Coronary artery (tissue), 2 donors: ENCODE measurements at regions not wholly inside any gene's neighbourhood (a gene's known extent, or its start where the extent isn't known, plus 50 kb on each side); places are given as distances from the start of the nearest gene placed in this dataset.

ENCODE experiments used
- DNase-seq: peaks from one replicate; pipeline ENCODE4 v3.0.0-alpha.2; 2017; ENCODE audit warnings: low spot score
- H3K27ac ChIP-seq, 2 donors: fragments of 200-600 bp; sonication (generic); one replicate each; pipeline ENCODE4 v1.5.1; 2016 to 2019
- H3K4me3 ChIP-seq: fragments of 200-600 bp; sonication (generic); 2 replicates; pipeline ENCODE4 v1.5.1; 2016; ENCODE audit warnings: mild to moderate bottlenecking, moderate library complexity
- TF ChIP-seq, protein P1 (sequence below): fragments of 200-600 bp; sonication (generic); IDR thresholded peaks from one replicate; pipeline ENCODE4 v1.5.1; 2019; ENCODE audit warnings: antibody characterized with exemption

GRCh38 chr7:28298870-28299518 is 113.3 kb upstream of the CREB5 start:
- Histone ChIP-seq H3K4me3 (no peak overlapping the region), H3K27ac (no peak overlapping the region)
- TF ChIP-seq, protein P1, sequence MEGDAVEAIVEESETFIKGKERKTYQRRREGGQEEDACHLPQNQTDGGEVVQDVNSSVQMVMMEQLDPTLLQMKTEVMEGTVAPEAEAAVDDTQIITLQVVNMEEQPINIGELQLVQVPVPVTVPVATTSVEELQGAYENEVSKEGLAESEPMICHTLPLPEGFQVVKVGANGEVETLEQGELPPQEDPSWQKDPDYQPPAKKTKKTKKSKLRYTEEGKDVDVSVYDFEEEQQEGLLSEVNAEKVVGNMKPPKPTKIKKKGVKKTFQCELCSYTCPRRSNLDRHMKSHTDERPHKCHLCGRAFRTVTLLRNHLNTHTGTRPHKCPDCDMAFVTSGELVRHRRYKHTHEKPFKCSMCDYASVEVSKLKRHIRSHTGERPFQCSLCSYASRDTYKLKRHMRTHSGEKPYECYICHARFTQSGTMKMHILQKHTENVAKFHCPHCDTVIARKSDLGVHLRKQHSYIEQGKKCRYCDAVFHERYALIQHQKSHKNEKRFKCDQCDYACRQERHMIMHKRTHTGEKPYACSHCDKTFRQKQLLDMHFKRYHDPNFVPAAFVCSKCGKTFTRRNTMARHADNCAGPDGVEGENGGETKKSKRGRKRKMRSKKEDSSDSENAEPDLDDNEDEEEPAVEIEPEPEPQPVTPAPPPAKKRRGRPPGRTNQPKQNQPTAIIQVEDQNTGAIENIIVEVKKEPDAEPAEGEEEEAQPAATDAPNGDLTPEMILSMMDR = no peak
- DNase-seq = no peak

DNA sequence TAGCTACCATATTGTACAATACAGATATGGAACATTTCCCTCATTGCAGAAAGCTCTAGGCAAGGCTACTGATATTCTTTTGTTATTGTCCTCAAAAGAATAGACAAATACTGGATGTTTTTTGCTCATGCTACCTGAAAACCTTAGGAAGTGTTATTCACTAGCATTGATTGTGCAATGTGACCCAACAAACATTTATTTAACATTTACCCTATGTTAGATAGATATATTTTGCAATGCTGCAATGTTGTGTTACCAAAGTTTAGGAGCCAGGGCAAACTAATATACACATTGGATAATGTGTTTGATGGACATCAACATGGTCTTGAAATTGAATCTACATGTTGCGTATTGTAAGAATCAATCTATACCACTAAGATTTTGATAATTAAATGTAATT is 112.8 kb upstream of the CREB5 start:
- H3K4me3 ChIP-seq = no peak overlapping the region
- TF ChIP-seq, protein P1 = no peak
- DNase-seq = no peak
- H3K27ac ChIP-seq = no peak overlapping the region

DNA sequence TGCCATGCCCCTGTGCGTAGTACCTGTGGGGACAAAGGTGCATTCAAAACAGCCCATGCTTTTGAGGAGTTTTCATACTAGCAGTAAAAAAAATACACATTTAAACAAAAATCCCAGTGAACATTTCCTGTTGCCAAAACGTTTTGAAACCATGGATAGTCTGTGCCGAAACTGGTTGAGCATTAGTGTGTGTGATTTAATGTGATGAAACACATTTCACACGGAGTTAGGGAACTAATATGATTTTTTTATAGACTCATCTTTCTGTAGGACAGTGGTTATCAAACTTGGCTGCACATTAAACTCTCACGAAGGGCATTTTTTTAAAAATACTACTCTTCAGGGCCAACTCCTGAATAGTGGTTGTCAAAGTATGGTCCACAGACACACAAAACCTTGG is 111.8 kb upstream of the CREB5 start:
- no peak overlapping the region for H3K27ac ChIP-seq
- no peak for DNase-seq
- no peak overlapping the region for H3K4me3 ChIP-seq
- TF ChIP-seq, protein P1 = no peak

- H3K4me3 ChIP-seq = no peak overlapping the region
- TF ChIP-seq, protein P1 = no peak
- DNase-seq = no peak
- H3K27ac ChIP-seq = no peak overlapping the region
Measured at GRCh38 chr7:28301148-28301641, 111.1 kb upstream of the CREB5 start.

GRCh38 chr7:28304290-28304689 is 108.0 kb upstream of the CREB5 start:
- TF ChIP-seq, protein P1 = no peak
- no peak overlapping the region for H3K27ac ChIP-seq
- no peak for DNase-seq
- no peak overlapping the region for H3K4me3 ChIP-seq

GRCh38 chr7:28309704-28310459 is 102.4 kb upstream of the CREB5 start:
- H3K4me3 ChIP-seq = no peak overlapping the region
- TF ChIP-seq, protein P1 = no peak
- no peak for DNase-seq
- H3K27ac ChIP-seq = no peak overlapping the region

GRCh38 chr7:28310460-28310848 is 101.9 kb upstream of the CREB5 start:
- TF ChIP-seq, protein P1 = no peak
- no peak for DNase-seq
- H3K4me3 ChIP-seq = no peak overlapping the region
- H3K27ac ChIP-seq = no peak overlapping the region
